ENCODE measurements at regions not wholly inside any gene's neighbourhood (a gene's known extent, or its start where the extent isn't known, plus 50 kb on each side); places are given as distances from the start of the nearest gene placed in this dataset.

DNA sequence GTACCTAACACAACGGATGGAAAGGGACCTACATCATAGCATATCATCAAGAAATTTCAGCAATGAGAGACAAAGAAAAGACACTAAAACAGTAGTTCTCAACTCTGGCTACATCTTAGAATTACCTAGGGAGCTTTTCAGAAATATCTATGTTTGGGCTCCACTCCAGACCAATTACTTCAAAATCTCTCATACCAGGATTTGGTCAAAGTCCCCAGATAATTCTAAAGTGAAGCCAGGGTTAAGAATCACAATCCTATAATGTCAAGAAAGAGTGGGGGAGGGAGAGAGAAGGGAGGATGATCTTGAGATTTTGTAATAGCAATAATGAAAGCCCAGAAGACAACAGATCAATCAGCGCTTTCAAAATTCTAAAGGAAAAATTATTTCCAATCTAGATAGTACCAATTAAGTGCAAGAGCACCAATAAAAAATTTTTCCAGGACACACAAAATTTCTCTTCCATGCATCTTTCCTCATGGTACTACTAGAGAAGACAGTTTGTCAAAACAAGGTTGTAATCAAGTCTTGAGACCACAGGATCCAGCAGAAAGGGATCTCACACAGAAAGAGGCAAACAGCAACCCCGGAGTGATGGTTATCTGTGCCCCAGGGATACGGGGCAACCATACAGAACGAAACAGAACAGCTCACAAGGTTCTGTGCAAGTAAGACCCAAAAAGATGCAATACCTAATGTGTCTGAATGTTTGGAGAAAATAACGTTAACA is 152.9 kb upstream of the DST start:
- Histone ChIP-seq H3K9me3 (ENCODE audit: control insufficient read depth, low read depth, low read length) (no peaks in the 10 kb centered on the region), H3K4me1 (ENCODE audit: control insufficient read depth, extremely low read depth, insufficient read depth, low read length) (peaks cover 16% of the 10 kb centered on the region), H3K9ac (ENCODE audit: control insufficient read depth, extremely low read depth, insufficient read depth, low read length) (no peak overlapping the region), H3K4me2 (ENCODE audit: control insufficient read depth, extremely low read depth, insufficient read depth, low read depth, low read length) (peak overlapping the region; percentile 44), H3K4me3 (ENCODE audit: control insufficient read depth in 2 of 3, extremely low read depth in 1 of 3, insufficient read depth in 2 of 3, low read depth in 1 of 3, low read length in 3 of 3) (no peak overlapping the region), H3K9me1 (ENCODE audit: control insufficient read depth, extremely low read depth, insufficient read depth, low read length) (no peaks in the 10 kb centered on the region), H3K27me3 (ENCODE audit: control insufficient read depth, extremely low read depth, insufficient read depth, low read length) (no peaks in the 10 kb centered on the region), H3K27ac (ENCODE audit: control insufficient read depth, insufficient read depth, low read length) (no peak overlapping the region), H2AFZ (ENCODE audit: control insufficient read depth, low read length) (no peak overlapping the region), H3K36me3 (ENCODE audit: control insufficient read depth in 2 of 2, extremely low read depth in 1 of 2, insufficient read depth in 2 of 2, low read length in 2 of 2) (no peaks in the 10 kb centered on the region), H4K20me1 (ENCODE audit: control insufficient read depth, extremely low read depth, insufficient read depth, low read length) (no peaks in the 10 kb centered on the region), H3K79me2 (ENCODE audit: control insufficient read depth, insufficient read depth, low read length) (no peaks in the 10 kb centered on the region)
- DNase-seq (ENCODE audit: low read depth, low spot score): no peak
- TF ChIP-seq EZH2 (IDR thresholded peaks at IDR 0.05; ENCODE audit: low read length): no peak
- TF ChIP-seq, protein P1, sequence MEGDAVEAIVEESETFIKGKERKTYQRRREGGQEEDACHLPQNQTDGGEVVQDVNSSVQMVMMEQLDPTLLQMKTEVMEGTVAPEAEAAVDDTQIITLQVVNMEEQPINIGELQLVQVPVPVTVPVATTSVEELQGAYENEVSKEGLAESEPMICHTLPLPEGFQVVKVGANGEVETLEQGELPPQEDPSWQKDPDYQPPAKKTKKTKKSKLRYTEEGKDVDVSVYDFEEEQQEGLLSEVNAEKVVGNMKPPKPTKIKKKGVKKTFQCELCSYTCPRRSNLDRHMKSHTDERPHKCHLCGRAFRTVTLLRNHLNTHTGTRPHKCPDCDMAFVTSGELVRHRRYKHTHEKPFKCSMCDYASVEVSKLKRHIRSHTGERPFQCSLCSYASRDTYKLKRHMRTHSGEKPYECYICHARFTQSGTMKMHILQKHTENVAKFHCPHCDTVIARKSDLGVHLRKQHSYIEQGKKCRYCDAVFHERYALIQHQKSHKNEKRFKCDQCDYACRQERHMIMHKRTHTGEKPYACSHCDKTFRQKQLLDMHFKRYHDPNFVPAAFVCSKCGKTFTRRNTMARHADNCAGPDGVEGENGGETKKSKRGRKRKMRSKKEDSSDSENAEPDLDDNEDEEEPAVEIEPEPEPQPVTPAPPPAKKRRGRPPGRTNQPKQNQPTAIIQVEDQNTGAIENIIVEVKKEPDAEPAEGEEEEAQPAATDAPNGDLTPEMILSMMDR (optimal IDR thresholded peaks at IDR 0.05 in 1 of 3, IDR thresholded peaks at IDR 0.05 in 1 of 3, conservative IDR thresholded peaks at IDR 0.05 in 1 of 3; ENCODE audit: extremely low read depth in 1 of 3, insufficient read depth in 2 of 3, low read length in 3 of 3): no peak
- no peak for FAIRE-seq
- dilution Hi-C loops (cut with MboI; ENCODE audit: extremely low pct_ligation_motif_present, low sequenced_read_pairs): no loop called here

GRCh38 chr6:56794421-56794820 is 151.7 kb upstream of the DST start:
- no peak overlapping the region for H3K27ac ChIP-seq (ENCODE audit: control insufficient read depth, insufficient read depth, low read length)
- FAIRE-seq: peak; percentile 65
- no peaks in the 10 kb centered on the region for H4K20me1 ChIP-seq (ENCODE audit: control insufficient read depth, extremely low read depth, insufficient read depth, low read length)
- H3K4me1 ChIP-seq (ENCODE audit: control insufficient read depth, extremely low read depth, insufficient read depth, low read length): peaks cover 27% of the 10 kb centered on the region
- no peak overlapping the region for H2AFZ ChIP-seq (ENCODE audit: control insufficient read depth, low read length)
- H3K27me3 ChIP-seq (ENCODE audit: control insufficient read depth, extremely low read depth, insufficient read depth, low read length): no peaks in the 10 kb centered on the region
- H3K4me2 ChIP-seq (ENCODE audit: control insufficient read depth, extremely low read depth, insufficient read depth, low read depth, low read length): no peak overlapping the region
- no peak for TF ChIP-seq EZH2 (IDR thresholded peaks at IDR 0.05; ENCODE audit: low read length)
- TF ChIP-seq, protein P1 (optimal IDR thresholded peaks at IDR 0.05 in 1 of 3, IDR thresholded peaks at IDR 0.05 in 1 of 3, conservative IDR thresholded peaks at IDR 0.05 in 1 of 3; ENCODE audit: extremely low read depth in 1 of 3, insufficient read depth in 2 of 3, low read length in 3 of 3): no peak
- dilution Hi-C loops (cut with MboI; ENCODE audit: extremely low pct_ligation_motif_present, low sequenced_read_pairs): no loop called here
- H3K9me3 ChIP-seq (ENCODE audit: control insufficient read depth, low read depth, low read length): no peaks in the 10 kb centered on the region
- H3K9me1 ChIP-seq (ENCODE audit: control insufficient read depth, extremely low read depth, insufficient read depth, low read length): no peaks in the 10 kb centered on the region
- no peaks in the 10 kb centered on the region for H3K36me3 ChIP-seq (ENCODE audit: control insufficient read depth in 2 of 2, extremely low read depth in 1 of 2, insufficient read depth in 2 of 2, low read length in 2 of 2)
- H3K9ac ChIP-seq (ENCODE audit: control insufficient read depth, extremely low read depth, insufficient read depth, low read length): no peak overlapping the region
- no peak for DNase-seq (ENCODE audit: low read depth, low spot score)
- no peak overlapping the region for H3K4me3 ChIP-seq (ENCODE audit: control insufficient read depth in 2 of 3, extremely low read depth in 1 of 3, insufficient read depth in 2 of 3, low read depth in 1 of 3, low read length in 3 of 3)
- H3K79me2 ChIP-seq (ENCODE audit: control insufficient read depth, insufficient read depth, low read length): no peaks in the 10 kb centered on the region
